SK-N-SH (cell line): ENCODE measurements at regions not wholly inside any gene's neighbourhood (a gene's known extent, or its start where the extent isn't known, plus 50 kb on each side); places are given as distances from the start of the nearest gene placed in this dataset.

Experiments used
- CTCF ChIA-PET: fragments of 300-600, 350-600 bp; formaldehyde crosslinking; extraction: SDS; loops from one replicate; lab custom pipeline; 2021; lab: Yijun Ruan, JAX
- POLR2A ChIA-PET: fragments of 350-600 bp; sonication (Branson Sonifier 250); formaldehyde crosslinking; extraction: SDS; loops from one replicate; lab custom pipeline; 2020; ENCODE audit warnings: antibody characterized with exemption, inconsistent platforms; lab: Yijun Ruan, JAX
- DNase-seq: peaks from one replicate; pipeline ENCODE4 v3.0.0; 2012
- H2AFZ ChIP-seq: fragments of 200-600 bp; sonication (generic); 2 replicates; pipeline ENCODE4 v1.8.1; 2016; ENCODE audit warnings: antibody characterized with exemption, mild to moderate bottlenecking, low read depth
- H3F3A ChIP-seq: fragments of 200-600 bp; sonication (generic); replicated peaks from 2 replicates; pipeline ENCODE3; 2016; ENCODE audit warnings: antibody characterized with exemption, mild to moderate bottlenecking; ENCODE audit not compliant: insufficient read depth
- H3K27ac ChIP-seq, 2 experiments: fragments of 200-500 bp in 1 of 2; fragments of 200-600 bp in 1 of 2; sonication (Bioruptor generic) in 1 of 2; sonication (generic), shearing (Covaris generic) in 1 of 2; 2 replicates each; pipeline versions ENCODE4 v1.5.1 to v1.6.1; 2014 to 2016; ENCODE audit warnings: low read depth in 2 of 2, inconsistent platforms in 1 of 2, low read length in 1 of 2, mild to moderate bottlenecking in 1 of 2, mixed read lengths in 1 of 2
- H3K27me3 ChIP-seq: fragments of 200-600 bp; sonication (generic), shearing (Covaris generic); 2 replicates; pipeline ENCODE4 v1.6.1; 2016; ENCODE audit warnings: mixed run types; ENCODE audit not compliant: insufficient read depth
- H3K36me3 ChIP-seq, 2 experiments: fragments of 200-500 bp in 1 of 2; fragments of 200-600 bp in 1 of 2; sonication (Bioruptor generic) in 1 of 2; sonication (generic) in 1 of 2; replicated peaks in 1 of 2; 2 replicates each; pipeline versions ENCODE3 to v1.5.1; 2014 to 2016; ENCODE audit warnings: low read length in 1 of 2, mild to moderate bottlenecking in 1 of 2; ENCODE audit not compliant: insufficient read depth in 2 of 2, control insufficient read depth in 1 of 2
- H3K4me1 ChIP-seq, 2 experiments: fragments of 200-500 bp in 1 of 2; fragments of 200-600 bp in 1 of 2; sonication (Bioruptor generic) in 1 of 2; sonication (generic), shearing (Covaris generic) in 1 of 2; 2 replicates each; pipeline versions ENCODE4 v1.5.1 to v1.6.1; 2014 to 2016; ENCODE audit warnings: low read depth in 1 of 2, low read length in 1 of 2, mixed run types in 1 of 2; ENCODE audit not compliant: insufficient read depth in 2 of 2, control insufficient read depth in 1 of 2
- H3K4me2 ChIP-seq: fragments of 200-600 bp; sonication (generic), shearing (Covaris generic); 2 replicates; pipeline ENCODE4 v1.6.1; 2017; ENCODE audit warnings: mixed run types
- H3K4me3 ChIP-seq, 2 experiments: fragments of 200-500 bp in 1 of 2; fragments of 200-600 bp in 1 of 2; sonication (Bioruptor generic) in 1 of 2; sonication (generic), shearing (Covaris generic) in 1 of 2; 2 replicates each; pipeline versions ENCODE4 v1.5.1 to v1.8.1; 2014 to 2016; ENCODE audit warnings: low read depth in 2 of 2, inconsistent platforms in 1 of 2, low read length in 1 of 2, mild to moderate bottlenecking in 1 of 2, mixed read lengths in 1 of 2, moderate library complexity in 1 of 2
- H3K79me2 ChIP-seq: fragments of 200-600 bp; sonication (generic); 2 replicates; pipeline ENCODE4 v1.8.1; 2017; ENCODE audit warnings: mild to moderate bottlenecking; ENCODE audit not compliant: insufficient read depth
- H3K9ac ChIP-seq: fragments of 200-600 bp; sonication (generic); 2 replicates; pipeline ENCODE4 v1.6.1; 2017; ENCODE audit warnings: mixed run types
- H3K9me2 ChIP-seq: fragments of 200-600 bp; sonication (generic); 2 replicates; pipeline ENCODE4 v1.6.1; 2017; ENCODE audit warnings: mixed run types
- H3K9me3 ChIP-seq: fragments of 200-600 bp; sonication (generic); 2 replicates; pipeline ENCODE4 v1.6.1; 2017; ENCODE audit warnings: mixed run types, mild to moderate bottlenecking, moderate library complexity
- H4K20me1 ChIP-seq: fragments of 200-600 bp; sonication (generic); 2 replicates; pipeline ENCODE4 v1.6.1; 2017; ENCODE audit warnings: mild to moderate bottlenecking, mixed run types; ENCODE audit not compliant: insufficient read depth
- FOSL2 ChIP-seq: IDR thresholded peaks from 2 replicates; pipeline ENCODE4 v1.4.0; 2012; ENCODE audit warnings: low read depth, mild to moderate bottlenecking, moderate library complexity, borderline replicate concordance
- FOXJ3 ChIP-seq: sonication (generic); formaldehyde crosslinking; IDR thresholded peaks from 2 replicates; pipeline ENCODE4 v1.5.1; 2020; ENCODE audit warnings: mild to moderate bottlenecking, missing genetic modification reagents
- GABPA ChIP-seq: IDR thresholded peaks from 2 replicates; pipeline ENCODE4 v1.4.0; 2012; ENCODE audit warnings: low read depth, mild to moderate bottlenecking
- GATA2 ChIP-seq: sonication (generic); formaldehyde crosslinking; IDR thresholded peaks from 2 replicates; pipeline ENCODE4 v1.5.0; 2020; ENCODE audit warnings: mild to moderate bottlenecking, missing genetic modification reagents
- JUND ChIP-seq: IDR thresholded peaks from 2 replicates; pipeline ENCODE4 v1.4.0; 2012
- MAX ChIP-seq: IDR thresholded peaks from 2 replicates; pipeline ENCODE4 v1.4.0; 2012; ENCODE audit warnings: low read depth
- MEF2A ChIP-seq: IDR thresholded peaks from 2 replicates; pipeline ENCODE4 v1.4.0; 2012; ENCODE audit warnings: low read depth, borderline replicate concordance
- NRF1 ChIP-seq: IDR thresholded peaks from 2 replicates; pipeline ENCODE4 v1.6.1; 2012; ENCODE audit warnings: low read depth, mild to moderate bottlenecking, low read length
- PBX3 ChIP-seq: IDR thresholded peaks from 2 replicates; pipeline ENCODE4; 2012
- POLR2AphosphoS5 ChIP-seq: IDR thresholded peaks from 2 replicates; pipeline ENCODE4 v1.6.1; 2012; ENCODE audit warnings: low read depth, low read length
- RAD21 ChIP-seq: IDR thresholded peaks from 2 replicates; pipeline ENCODE4 v1.6.1; 2012; ENCODE audit warnings: mild to moderate bottlenecking, low read length
- RCOR1 ChIP-seq: fragments of 150-350 bp; IDR thresholded peaks from 2 replicates; pipeline ENCODE4 v1.6.1; 2017; ENCODE audit warnings: antibody characterized with exemption, low read length
- REST ChIP-seq: IDR thresholded peaks from 2 replicates; pipeline ENCODE4 v1.6.1; 2012; ENCODE audit warnings: mild to moderate bottlenecking, low read depth, low read length, moderate library complexity
- TCF12 ChIP-seq: IDR thresholded peaks from 2 replicates; pipeline ENCODE4 v1.4.0; 2012
- USF1 ChIP-seq: IDR thresholded peaks from 2 replicates; pipeline ENCODE4 v1.4.0; 2012; ENCODE audit warnings: low read depth, borderline replicate concordance
- USF2 ChIP-seq: fragments of 150-350 bp; IDR thresholded peaks from 2 replicates; pipeline ENCODE4 v1.6.1; 2017; ENCODE audit warnings: antibody characterized with exemption, low read length, low read depth, borderline replicate concordance
- YY1 ChIP-seq: IDR thresholded peaks from 2 replicates; pipeline ENCODE4 v1.4.0; 2012; ENCODE audit warnings: low read depth, mild to moderate bottlenecking
- ZBTB33 ChIP-seq: IDR thresholded peaks from 2 replicates; pipeline ENCODE4 v1.4.0; 2012; ENCODE audit warnings: low read depth, borderline replicate concordance
- WGBS: methylation state at CpG from one replicate; pipeline ENCODE4 v1.1.6; 2017; ENCODE audit warnings: low lambda C conversion rate; 5-methylcytosine and 5-hydroxymethylcytosine counted together

- Histone ChIP-seq H3K4me2 (no peak overlapping the region; the same call in 1 of the 2 replicates), H3K4me1 (peaks cover 0 to 47% of the 10 kb centered on the region in 2 experiments; a peak in 3 of 4 replicates)
- no peak for TF ChIP-seq REST
- TF ChIP-seq MEF2A, result no peak
- TF ChIP-seq GABPA, result no peak
- TF ChIP-seq YY1, result no peak
- no peak for TF ChIP-seq RAD21
- TF ChIP-seq USF2, result no peak
- TF ChIP-seq USF1, result no peak
- no peak for TF ChIP-seq TCF12
- no peak for TF ChIP-seq PBX3
- TF ChIP-seq NRF1, result no peak
- no peak for TF ChIP-seq FOXJ3 (CRISPR knock-in tag)
- no peak for TF ChIP-seq FOSL2
- no peak for TF ChIP-seq RCOR1
- TF ChIP-seq ZBTB33, result no peak
- TF ChIP-seq POLR2AphosphoS5, result no peak
- TF ChIP-seq JUND, result no peak
- TF ChIP-seq MAX, result no peak
- no peak for TF ChIP-seq GATA2 (CRISPR knock-in tag)
- TF ChIP-seq, all 33 proteins: peak for 0
- Histone ChIP-seq H3K4me3 (no peak overlapping the region), H3K9ac (no peak overlapping the region), H2AFZ (peak overlapping the region; percentile 5; the same call in 1 of the 2 replicates), H4K20me1 (no peaks in the 10 kb centered on the region), H3K27ac (0 out of 4 replicates have a peak overlapping the region, but pooled peaks of 1 of the 2 experiments have one; percentile 0), H3K27me3 (no peaks in the 10 kb centered on the region), H3K36me3 (no peaks in the 10 kb centered on the region), H3K9me3 (no peaks in the 10 kb centered on the region), H3K79me2 (no peaks in the 10 kb centered on the region), H3F3A (peaks cover 13% of the 10 kb centered on the region), H3K9me2 (no peaks in the 10 kb centered on the region)
- ChIA-PET POLR2A (no interaction called here), CTCF (no interaction called here)
- 76% methylated on average over 9 of the region's 9 CpGs for WGBS
- DNase-seq, result no peak
Observed at GRCh38 chr2:19125901-19126680, 232.3 kb downstream of the OSR1 start.
